ENCODE measurements at regions not wholly inside any gene's neighbourhood (a gene's known extent, or its start where the extent isn't known, plus 50 kb on each side); places are given as distances from the start of the nearest gene placed in this dataset.

DNA sequence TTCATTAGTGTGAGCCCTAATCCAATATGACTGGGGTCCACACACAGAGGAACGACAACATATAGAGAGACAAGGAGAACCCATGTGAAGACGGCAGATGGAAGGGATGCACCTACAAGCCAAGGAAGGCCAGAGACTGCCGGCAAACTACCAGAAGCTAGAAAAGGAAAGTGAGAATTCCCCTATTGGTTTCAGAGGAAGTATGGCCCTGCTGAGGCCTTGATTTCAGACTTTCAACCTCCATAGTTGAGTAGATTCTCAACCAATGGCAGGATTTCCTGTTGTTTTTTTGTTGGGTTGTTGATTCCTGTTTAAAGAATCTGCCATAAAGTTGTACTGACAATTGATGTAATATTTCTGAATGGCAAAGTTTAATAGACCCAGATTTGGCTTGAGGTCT is 241.5 kb downstream of the SATB2 start:
- intact Hi-C loops (cut with DNase I): no loop called here
- no peaks in the 10 kb centered on the region for H3K36me3 ChIP-seq
- 94 to 96% methylated on average over 3 of the region's 3 CpGs for WGBS, 2 donors
- H3K9me3 ChIP-seq: no peaks in the 10 kb centered on the region
- H3K27ac ChIP-seq: no peak overlapping the region
- TF ChIP-seq POLR2AphosphoS5 (IDR thresholded peaks at IDR 0.05): no peak
- no peak for TF ChIP-seq EP300 (IDR thresholded peaks at IDR 0.05)
- TF ChIP-seq, protein P1, sequence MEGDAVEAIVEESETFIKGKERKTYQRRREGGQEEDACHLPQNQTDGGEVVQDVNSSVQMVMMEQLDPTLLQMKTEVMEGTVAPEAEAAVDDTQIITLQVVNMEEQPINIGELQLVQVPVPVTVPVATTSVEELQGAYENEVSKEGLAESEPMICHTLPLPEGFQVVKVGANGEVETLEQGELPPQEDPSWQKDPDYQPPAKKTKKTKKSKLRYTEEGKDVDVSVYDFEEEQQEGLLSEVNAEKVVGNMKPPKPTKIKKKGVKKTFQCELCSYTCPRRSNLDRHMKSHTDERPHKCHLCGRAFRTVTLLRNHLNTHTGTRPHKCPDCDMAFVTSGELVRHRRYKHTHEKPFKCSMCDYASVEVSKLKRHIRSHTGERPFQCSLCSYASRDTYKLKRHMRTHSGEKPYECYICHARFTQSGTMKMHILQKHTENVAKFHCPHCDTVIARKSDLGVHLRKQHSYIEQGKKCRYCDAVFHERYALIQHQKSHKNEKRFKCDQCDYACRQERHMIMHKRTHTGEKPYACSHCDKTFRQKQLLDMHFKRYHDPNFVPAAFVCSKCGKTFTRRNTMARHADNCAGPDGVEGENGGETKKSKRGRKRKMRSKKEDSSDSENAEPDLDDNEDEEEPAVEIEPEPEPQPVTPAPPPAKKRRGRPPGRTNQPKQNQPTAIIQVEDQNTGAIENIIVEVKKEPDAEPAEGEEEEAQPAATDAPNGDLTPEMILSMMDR (IDR thresholded peaks at IDR 0.05): no peak
- TF ChIP-seq POLR2A (IDR thresholded peaks at IDR 0.05): no peak
- no peaks in the 10 kb centered on the region for H3K27me3 ChIP-seq
- no peak for DNase-seq
- H3K4me1 ChIP-seq: no peaks in the 10 kb centered on the region
- no peak overlapping the region for H3K4me3 ChIP-seq

DNA sequence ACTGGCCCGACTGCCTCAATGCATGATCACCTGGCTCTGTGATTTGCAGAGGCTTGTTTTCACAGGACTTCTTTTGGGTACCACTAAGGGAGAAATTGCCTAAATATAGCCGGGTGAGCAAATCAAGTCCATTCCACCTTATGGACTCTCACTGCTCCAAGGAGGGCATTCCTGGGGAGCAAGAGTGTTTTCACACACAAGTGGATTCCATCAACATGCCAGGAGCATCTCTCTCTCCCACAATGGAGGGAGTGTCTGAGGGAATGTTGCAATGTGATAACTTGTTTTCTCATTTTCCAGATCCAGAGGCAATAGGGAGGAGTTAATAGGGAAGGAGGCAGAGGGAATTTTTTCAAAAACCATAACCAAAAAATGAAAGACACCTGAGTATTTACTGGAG is 250.7 kb downstream of the SATB2 start:
- Histone ChIP-seq H3K27me3 (no peaks in the 10 kb centered on the region), H3K9me3 (peaks cover 0 to 4% (median 0%) of the 10 kb centered on the region in 4 donors), H3K4me3 (no peak overlapping the region), H3K36me3 (no peaks in the 10 kb centered on the region), H3K27ac (no peak overlapping the region), H3K4me1 (no peaks in the 10 kb centered on the region)
- DNase-seq: no peak
- intact Hi-C loops (cut with DNase I): no loop called here
- TF ChIP-seq, protein P1 (IDR thresholded peaks at IDR 0.05): no peak
- WGBS, 2 donors: 95 to 96% methylated on average over 2 of the region's 2 CpGs

DNA sequence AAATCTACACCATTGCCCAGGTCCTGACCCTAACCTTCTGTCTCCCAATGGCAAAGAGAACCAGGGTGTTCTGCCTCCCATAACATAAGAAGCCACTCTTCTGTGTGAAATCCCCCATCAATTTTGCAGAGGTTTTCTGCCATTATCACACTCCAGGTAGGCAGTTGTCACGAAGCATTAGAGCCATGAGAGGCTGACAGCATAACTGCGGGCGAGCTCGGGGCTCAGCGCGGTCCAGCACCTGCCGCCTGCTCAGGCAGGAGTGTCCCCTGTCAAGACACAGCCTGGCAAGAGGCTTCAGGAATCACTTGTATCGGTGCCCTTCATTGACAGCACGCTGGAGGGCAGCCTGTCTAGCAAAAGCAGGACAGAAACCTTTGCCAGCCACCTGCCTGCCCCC is 251.2 kb downstream of the SATB2 start:
- Histone ChIP-seq H3K4me3 (no peak overlapping the region), H3K9me3 (peaks cover 0 to 4% (median 0%) of the 10 kb centered on the region in 4 donors), H3K27ac (no peak overlapping the region), H3K4me1 (no peaks in the 10 kb centered on the region), H3K36me3 (no peaks in the 10 kb centered on the region), H3K27me3 (no peaks in the 10 kb centered on the region)
- intact Hi-C loops (cut with DNase I): no loop called here
- TF ChIP-seq POLR2AphosphoS5 (IDR thresholded peaks at IDR 0.05): no peak
- TF ChIP-seq, protein P1 (IDR thresholded peaks at IDR 0.05): no peak
- TF ChIP-seq POLR2A (IDR thresholded peaks at IDR 0.05): no peak
- no peak for TF ChIP-seq EP300 (IDR thresholded peaks at IDR 0.05)
- 88 to 93% methylated on average over 9 of the region's 9 CpGs for whole genome bisulfite sequencing, 2 donors
- no peak for DNase-seq

DNA sequence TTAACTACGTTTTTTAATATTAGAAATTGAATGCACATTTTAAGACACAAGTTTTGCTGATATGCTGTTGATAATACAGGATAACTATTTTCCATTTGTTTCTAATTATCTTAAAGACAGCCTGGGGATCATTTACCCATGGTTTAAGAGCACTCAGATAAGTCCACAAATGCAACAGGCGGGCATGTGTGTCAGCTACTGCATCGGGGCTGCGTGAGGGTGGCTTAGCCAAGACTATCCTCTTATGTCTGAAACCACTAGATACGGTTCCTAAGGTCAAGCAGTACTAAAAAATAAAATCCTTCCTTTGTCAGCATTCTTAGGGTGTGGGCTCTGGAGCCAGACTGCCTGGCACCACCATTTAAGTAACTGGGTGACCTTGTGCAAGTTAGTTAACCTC is 254.8 kb downstream of the SATB2 start:
- no peak for DNase-seq
- TF ChIP-seq EP300 (IDR thresholded peaks at IDR 0.05) (no peak), POLR2A (IDR thresholded peaks at IDR 0.05) (no peak)
- TF ChIP-seq, protein P1 (IDR thresholded peaks at IDR 0.05): no peak
- no peaks in the 10 kb centered on the region for H3K36me3 ChIP-seq
- intact Hi-C loops (cut with DNase I): no loop called here
- H3K4me3 ChIP-seq: no peak overlapping the region
- WGBS, 2 donors: 83 to 90% methylated on average over 5 of the region's 5 CpGs
- no peaks in the 10 kb centered on the region for H3K9me3 ChIP-seq
- no peak overlapping the region for H3K27ac ChIP-seq
- no peaks in the 10 kb centered on the region for H3K4me1 ChIP-seq
- no peaks in the 10 kb centered on the region for H3K27me3 ChIP-seq

DNA sequence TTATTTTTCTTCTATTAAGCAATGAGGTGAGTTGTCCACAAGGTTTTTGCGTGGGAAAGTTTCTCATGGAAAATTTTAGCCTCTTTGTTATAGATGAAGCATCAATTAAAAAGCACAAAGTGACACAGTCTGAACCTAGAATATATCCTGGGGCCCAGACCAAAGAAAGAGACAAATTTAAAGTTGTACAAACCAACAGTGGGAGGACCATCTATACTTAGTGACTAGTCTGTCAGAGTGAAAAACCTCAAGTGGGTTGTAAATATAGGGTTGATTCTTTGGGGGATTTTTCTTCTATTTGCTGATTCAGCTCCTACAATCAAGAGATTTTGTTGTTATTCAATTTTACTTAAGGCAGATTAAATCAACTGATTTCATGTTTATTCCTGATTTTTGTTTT is 256.2 kb downstream of the SATB2 start:
- H3K27me3 ChIP-seq: no peaks in the 10 kb centered on the region
- DNase-seq: no peak
- WGBS, 2 donors: 84 to 88% methylated on average over 1 of the region's 1 CpG
- TF ChIP-seq POLR2A (IDR thresholded peaks at IDR 0.05) (no peak), POLR2AphosphoS5 (IDR thresholded peaks at IDR 0.05) (no peak), EP300 (IDR thresholded peaks at IDR 0.05) (no peak)
- TF ChIP-seq, protein P1 (IDR thresholded peaks at IDR 0.05): no peak
- intact Hi-C loops (cut with DNase I): no loop called here
- no peaks in the 10 kb centered on the region for H3K36me3 ChIP-seq
- H3K9me3 ChIP-seq: no peaks in the 10 kb centered on the region
- H3K4me1 ChIP-seq: peaks cover 0 to 6% (median 0%) of the 10 kb centered on the region in 4 donors
- H3K27ac ChIP-seq: no peak overlapping the region
- H3K4me3 ChIP-seq: no peak overlapping the region

Data from sigmoid colon (tissue), 6 donors.